DOHH2 (cell line): ENCODE measurements at regions not wholly inside any gene's neighbourhood (a gene's known extent, or its start where the extent isn't known, plus 50 kb on each side); places are given as distances from the start of the nearest gene placed in this dataset.

ENCODE experiments used
- H3F3A ChIP-seq: fragments of 200-600 bp; sonication (generic), shearing (Covaris generic); 2 replicates; pipeline ENCODE4 v1.6.0; 2016; ENCODE audit warnings: antibody characterized with exemption, mild to moderate bottlenecking; ENCODE audit not compliant: control insufficient read depth, insufficient read depth
- H3K27ac ChIP-seq: fragments of 200-600 bp; sonication (generic); 2 replicates; pipeline ENCODE4 v1.5.1; 2014; ENCODE audit warnings: low read depth, mild to moderate bottlenecking, low read length, moderate library complexity
- H3K27me3 ChIP-seq: fragments of 200-600 bp; sonication (generic); 2 replicates; pipeline ENCODE4 v1.6.1; 2014; ENCODE audit warnings: mild to moderate bottlenecking, low read length, mixed read lengths; ENCODE audit not compliant: control insufficient read depth
- H3K36me3 ChIP-seq: fragments of 200-600 bp; sonication (generic); 2 replicates; pipeline ENCODE4 v1.6.1; 2014; ENCODE audit warnings: mild to moderate bottlenecking, low read length, moderate library complexity, mixed read lengths; ENCODE audit not compliant: control insufficient read depth
- H3K4me1 ChIP-seq: fragments of 200-600 bp; sonication (generic); 2 replicates; pipeline ENCODE4 v1.6.1; 2014; ENCODE audit warnings: mild to moderate bottlenecking, low read length, mixed read lengths; ENCODE audit not compliant: control insufficient read depth
- H3K4me2 ChIP-seq: fragments of 200-600 bp; sonication (generic); 2 replicates; pipeline ENCODE4 v1.6.0; 2014; ENCODE audit warnings: mild to moderate bottlenecking, low read length, moderate library complexity
- H3K4me3 ChIP-seq: fragments of 200-600 bp; sonication (generic); 2 replicates; pipeline ENCODE4 v1.5.1; 2014; ENCODE audit warnings: mild to moderate bottlenecking, low read length, mixed read lengths
- H3K79me2 ChIP-seq: fragments of 200-600 bp; sonication (generic); 2 replicates; pipeline ENCODE4 v1.6.1; 2014; ENCODE audit warnings: mild to moderate bottlenecking, low read length, mixed read lengths; ENCODE audit not compliant: control insufficient read depth
- H3K9me2 ChIP-seq: fragments of 200-600 bp; sonication (generic); replicated peaks from 2 replicates; pipeline ENCODE4 v1.6.1; 2014; ENCODE audit warnings: mild to moderate bottlenecking, low read length, mixed read lengths; ENCODE audit not compliant: control insufficient read depth
- H3K9me3 ChIP-seq: fragments of 200-600 bp; sonication (generic); 2 replicates; pipeline ENCODE4 v1.6.1; 2014; ENCODE audit warnings: antibody characterized with exemption, low read length, mixed read lengths; ENCODE audit not compliant: control insufficient read depth, insufficient read depth
- H4K20me1 ChIP-seq: fragments of 200-600 bp; sonication (generic); 2 replicates; pipeline ENCODE4 v1.6.0; 2014; ENCODE audit warnings: low read depth, mild to moderate bottlenecking, antibody characterized with exemption, low read length, moderate library complexity; ENCODE audit not compliant: control insufficient read depth, insufficient read depth
- EZH2phosphoT487 ChIP-seq: fragments of 200-600 bp; sonication (generic); IDR thresholded peaks from 2 replicates; pipeline ENCODE4 v1.6.1; 2017; ENCODE audit warnings: borderline replicate concordance, mild to moderate bottlenecking, antibody characterized with exemption, low read length, moderate library complexity, mixed read lengths
- TF ChIP-seq, protein P1 (sequence below): fragments of 200-600 bp; sonication (generic); IDR thresholded peaks from one replicate; pipeline ENCODE4 v1.5.1; 2014; ENCODE audit warnings: antibody characterized with exemption, mild to moderate bottlenecking, low read depth, low read length; ENCODE audit not compliant: poor library complexity, severe bottlenecking

DNA sequence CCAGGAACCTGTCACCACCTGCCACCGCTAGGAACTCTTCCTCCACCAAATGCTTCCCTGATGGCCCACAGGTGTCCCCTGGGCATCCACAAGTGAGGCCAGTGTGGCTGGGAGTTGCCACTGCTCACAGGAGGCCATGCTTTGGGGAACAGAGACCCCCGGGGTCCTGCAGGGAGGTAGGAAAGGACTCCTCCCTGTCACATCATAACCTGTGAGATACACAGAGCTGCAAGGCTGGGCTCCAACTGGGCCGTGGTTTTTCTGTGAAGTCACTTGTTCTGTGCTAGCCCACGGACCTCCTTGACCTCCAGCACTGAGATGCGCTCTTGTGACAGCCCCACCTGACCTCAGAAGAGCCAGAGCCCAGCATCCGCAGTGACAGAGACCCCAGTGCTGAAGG is 311.2 kb downstream of the C16orf95 start:
- H3K4me1 ChIP-seq = no peaks in the 10 kb centered on the region
- H3K27ac ChIP-seq = no peak overlapping the region
- no peaks in the 10 kb centered on the region for H4K20me1 ChIP-seq
- no peaks in the 10 kb centered on the region for H3K27me3 ChIP-seq
- TF ChIP-seq EZH2phosphoT487 = no peak
- TF ChIP-seq, protein P1, sequence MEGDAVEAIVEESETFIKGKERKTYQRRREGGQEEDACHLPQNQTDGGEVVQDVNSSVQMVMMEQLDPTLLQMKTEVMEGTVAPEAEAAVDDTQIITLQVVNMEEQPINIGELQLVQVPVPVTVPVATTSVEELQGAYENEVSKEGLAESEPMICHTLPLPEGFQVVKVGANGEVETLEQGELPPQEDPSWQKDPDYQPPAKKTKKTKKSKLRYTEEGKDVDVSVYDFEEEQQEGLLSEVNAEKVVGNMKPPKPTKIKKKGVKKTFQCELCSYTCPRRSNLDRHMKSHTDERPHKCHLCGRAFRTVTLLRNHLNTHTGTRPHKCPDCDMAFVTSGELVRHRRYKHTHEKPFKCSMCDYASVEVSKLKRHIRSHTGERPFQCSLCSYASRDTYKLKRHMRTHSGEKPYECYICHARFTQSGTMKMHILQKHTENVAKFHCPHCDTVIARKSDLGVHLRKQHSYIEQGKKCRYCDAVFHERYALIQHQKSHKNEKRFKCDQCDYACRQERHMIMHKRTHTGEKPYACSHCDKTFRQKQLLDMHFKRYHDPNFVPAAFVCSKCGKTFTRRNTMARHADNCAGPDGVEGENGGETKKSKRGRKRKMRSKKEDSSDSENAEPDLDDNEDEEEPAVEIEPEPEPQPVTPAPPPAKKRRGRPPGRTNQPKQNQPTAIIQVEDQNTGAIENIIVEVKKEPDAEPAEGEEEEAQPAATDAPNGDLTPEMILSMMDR = no peak
- H3K79me2 ChIP-seq = no peaks in the 10 kb centered on the region
- H3K4me2 ChIP-seq = no peak overlapping the region
- H3K9me2 ChIP-seq = no peaks in the 10 kb centered on the region
- no peaks in the 10 kb centered on the region for H3F3A ChIP-seq
- H3K36me3 ChIP-seq = no peaks in the 10 kb centered on the region
- no peak overlapping the region for H3K4me3 ChIP-seq
- no peaks in the 10 kb centered on the region for H3K9me3 ChIP-seq

DNA sequence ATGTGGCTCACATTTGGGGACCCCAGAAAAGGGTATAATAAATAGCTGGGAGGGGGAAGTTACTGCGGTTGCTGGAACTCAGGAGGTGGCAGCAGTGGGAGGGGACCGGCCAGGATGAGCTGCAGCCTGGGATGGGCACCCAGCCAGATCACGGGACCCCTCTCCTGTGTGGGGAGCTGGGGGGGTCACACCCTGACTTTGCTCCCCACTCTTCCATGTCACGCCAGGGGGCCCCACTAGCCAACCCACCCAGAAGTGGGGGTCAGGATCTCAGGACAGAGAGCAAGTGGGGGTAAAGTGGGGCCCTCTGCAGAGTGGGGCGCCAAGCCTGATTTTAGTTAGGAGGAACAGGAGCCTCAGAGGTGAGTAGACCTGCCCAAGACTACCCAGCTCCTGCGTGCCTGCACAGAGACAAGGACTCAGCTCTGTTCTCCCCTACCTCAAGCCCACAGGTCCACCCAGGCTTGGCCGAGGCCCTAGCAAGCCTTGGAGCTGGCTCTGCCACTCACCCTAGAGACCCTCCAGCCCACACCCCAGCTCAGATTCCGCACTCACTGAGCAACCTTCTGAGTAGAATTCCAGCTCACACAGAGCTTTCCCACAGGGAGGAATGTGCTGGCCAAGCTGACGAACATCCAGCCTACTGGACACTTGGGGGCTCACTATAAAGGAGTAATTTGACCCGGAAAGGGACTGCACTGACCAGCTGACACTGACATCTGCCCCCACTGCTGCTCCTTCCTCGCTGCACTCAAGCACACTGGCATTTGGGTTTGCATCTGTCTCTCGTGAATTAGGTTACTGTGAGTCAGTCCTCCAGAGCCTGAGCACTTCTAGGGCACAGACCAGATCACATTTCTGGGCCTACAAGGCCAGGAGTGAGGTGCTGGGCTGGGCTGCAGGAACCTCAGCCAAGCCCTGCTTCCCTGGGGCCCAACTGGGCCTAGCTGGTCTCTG is 310.1 kb downstream of the C16orf95 start:
- Histone ChIP-seq H3F3A (no peaks in the 10 kb centered on the region), H3K4me2 (no peak overlapping the region), H4K20me1 (no peaks in the 10 kb centered on the region), H3K79me2 (no peaks in the 10 kb centered on the region), H3K36me3 (no peaks in the 10 kb centered on the region), H3K27ac (no peak overlapping the region), H3K9me2 (no peaks in the 10 kb centered on the region), H3K27me3 (no peaks in the 10 kb centered on the region), H3K9me3 (no peaks in the 10 kb centered on the region), H3K4me3 (no peak overlapping the region), H3K4me1 (no peaks in the 10 kb centered on the region)
- TF ChIP-seq, protein P1 = no peak
- TF ChIP-seq EZH2phosphoT487 = no peak

DNA sequence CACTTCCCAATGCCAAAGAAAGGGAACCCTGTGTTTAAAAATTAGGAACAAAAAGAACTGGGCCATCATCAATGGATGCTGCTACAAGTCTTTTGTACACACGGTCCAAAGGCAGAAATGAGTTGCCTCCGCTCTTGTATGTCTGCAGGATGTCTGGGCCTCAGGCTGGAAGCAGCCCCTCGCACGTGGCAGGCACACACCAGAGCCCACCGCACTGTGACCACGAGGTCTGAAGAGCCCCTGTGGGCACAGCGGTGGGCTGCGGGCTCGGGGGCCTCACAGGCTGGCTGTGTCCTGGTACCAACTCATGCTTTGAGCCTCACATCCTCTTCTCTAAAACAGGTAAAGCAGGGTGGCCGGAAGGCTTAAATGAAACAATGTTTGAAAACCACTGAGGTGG is 309.3 kb downstream of the C16orf95 start:
- Histone ChIP-seq H3K4me1 (no peaks in the 10 kb centered on the region), H3K4me3 (no peak overlapping the region), H3K27ac (no peak overlapping the region), H3K9me3 (no peaks in the 10 kb centered on the region), H3K9me2 (no peaks in the 10 kb centered on the region), H3K36me3 (no peaks in the 10 kb centered on the region), H4K20me1 (no peaks in the 10 kb centered on the region), H3K27me3 (no peaks in the 10 kb centered on the region), H3K79me2 (no peaks in the 10 kb centered on the region), H3F3A (no peaks in the 10 kb centered on the region), H3K4me2 (no peak overlapping the region)
- TF ChIP-seq, protein P1 = no peak
- TF ChIP-seq EZH2phosphoT487 = no peak
